ENCODE measurements at regions not wholly inside any gene's neighbourhood (a gene's known extent, or its start where the extent isn't known, plus 50 kb on each side); places are given as distances from the start of the nearest gene placed in this dataset.

- no peak for DNase-seq (ENCODE audit: low read depth in 2 of 2)
These were observed 68.6 kb downstream of the ZNF621 start for GRCh38 chr3:40593351-40593750.

- no peak for DNase-seq (ENCODE audit: low read depth in 2 of 2)
These were observed 72.7 kb downstream of the ZNF621 start for GRCh38 chr3:40597441-40597840.

- DNase-seq (ENCODE audit: low read depth in 2 of 2) = no peak
These were observed 73.6 kb downstream of the ZNF621 start for GRCh38 chr3:40598338-40598737.

GRCh38 chr3:40598962-40599361 is 74.2 kb downstream of the ZNF621 start:
- no peak for DNase-seq (ENCODE audit: low read depth in 2 of 2)

- no peak for DNase-seq (ENCODE audit: low read depth in 2 of 2)
These were observed 78.1 kb downstream of the ZNF621 start for GRCh38 chr3:40602778-40603385.

GRCh38 chr3:40605960-40606359 is 81.2 kb downstream of the ZNF621 start:
- no peak for DNase-seq (ENCODE audit: low read depth in 2 of 2)

- DNase-seq (ENCODE audit: low read depth in 2 of 2) = no peak
These were observed 83.3 kb downstream of the ZNF621 start for GRCh38 chr3:40608091-40608490.

- DNase-seq (ENCODE audit: low read depth in 2 of 2) = no peak
These were observed 88.5 kb downstream of the ZNF621 start for GRCh38 chr3:40613306-40613705.

- no peak for DNase-seq (ENCODE audit: low read depth in 2 of 2)
These were observed 90.6 kb downstream of the ZNF621 start for GRCh38 chr3:40615110-40615915.

GRCh38 chr3:40615918-40616819 is 91.4 kb downstream of the ZNF621 start:
- DNase-seq (ENCODE audit: low read depth in 2 of 2) = no peak

- DNase-seq (ENCODE audit: low read depth in 2 of 2) = no peak
These were observed 92.3 kb downstream of the ZNF621 start for GRCh38 chr3:40617084-40617483.

- no peak for DNase-seq (ENCODE audit: low read depth in 2 of 2)
These were observed 93.4 kb downstream of the ZNF621 start for GRCh38 chr3:40618158-40618557.

- DNase-seq (ENCODE audit: low read depth in 2 of 2) = no peak
These were observed 95.4 kb downstream of the ZNF621 start for GRCh38 chr3:40620151-40620550.

GRCh38 chr3:40621252-40621651 is 96.5 kb downstream of the ZNF621 start:
- DNase-seq (ENCODE audit: low read depth in 2 of 2) = no peak

GRCh38 chr3:40623567-40623966 is 98.8 kb downstream of the ZNF621 start:
- DNase-seq (ENCODE audit: low read depth in 2 of 2) = no peak

GRCh38 chr3:40624189-40624769 is 99.5 kb downstream of the ZNF621 start:
- no peak for DNase-seq (ENCODE audit: low read depth in 2 of 2)

GRCh38 chr3:40627095-40627494 is 102.3 kb downstream of the ZNF621 start:
- no peak for DNase-seq (ENCODE audit: low read depth in 2 of 2)

GRCh38 chr3:40628984-40629383 is 104.2 kb downstream of the ZNF621 start:
- no peak for DNase-seq (ENCODE audit: low read depth in 2 of 2)

GRCh38 chr3:40631341-40631995 is 106.7 kb downstream of the ZNF621 start:
- no peak for DNase-seq (ENCODE audit: low read depth in 2 of 2)

GRCh38 chr3:40637906-40638305 is 113.1 kb downstream of the ZNF621 start:
- no peak for DNase-seq (ENCODE audit: low read depth in 2 of 2)

- no peak for DNase-seq (ENCODE audit: low read depth in 2 of 2)
These were observed 114.2 kb downstream of the ZNF621 start for GRCh38 chr3:40639006-40639405.

GRCh38 chr3:40642812-40643211 is 118.1 kb downstream of the ZNF621 start:
- DNase-seq (ENCODE audit: low read depth in 2 of 2) = no peak

Data from activated CD4-positive, alpha-beta T cell treated with anti-CD3 and anti-CD28 coated beads for 24 hours (primary cell).